ENCODE measurements at regions not wholly inside any gene's neighbourhood (a gene's known extent, or its start where the extent isn't known, plus 50 kb on each side); places are given as distances from the start of the nearest gene placed in this dataset.

- TF ChIP-seq, protein P1, sequence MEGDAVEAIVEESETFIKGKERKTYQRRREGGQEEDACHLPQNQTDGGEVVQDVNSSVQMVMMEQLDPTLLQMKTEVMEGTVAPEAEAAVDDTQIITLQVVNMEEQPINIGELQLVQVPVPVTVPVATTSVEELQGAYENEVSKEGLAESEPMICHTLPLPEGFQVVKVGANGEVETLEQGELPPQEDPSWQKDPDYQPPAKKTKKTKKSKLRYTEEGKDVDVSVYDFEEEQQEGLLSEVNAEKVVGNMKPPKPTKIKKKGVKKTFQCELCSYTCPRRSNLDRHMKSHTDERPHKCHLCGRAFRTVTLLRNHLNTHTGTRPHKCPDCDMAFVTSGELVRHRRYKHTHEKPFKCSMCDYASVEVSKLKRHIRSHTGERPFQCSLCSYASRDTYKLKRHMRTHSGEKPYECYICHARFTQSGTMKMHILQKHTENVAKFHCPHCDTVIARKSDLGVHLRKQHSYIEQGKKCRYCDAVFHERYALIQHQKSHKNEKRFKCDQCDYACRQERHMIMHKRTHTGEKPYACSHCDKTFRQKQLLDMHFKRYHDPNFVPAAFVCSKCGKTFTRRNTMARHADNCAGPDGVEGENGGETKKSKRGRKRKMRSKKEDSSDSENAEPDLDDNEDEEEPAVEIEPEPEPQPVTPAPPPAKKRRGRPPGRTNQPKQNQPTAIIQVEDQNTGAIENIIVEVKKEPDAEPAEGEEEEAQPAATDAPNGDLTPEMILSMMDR (conservative IDR thresholded peaks at IDR 0.05; ENCODE audit: low read depth, low read length) = no peak
- TF ChIP-seq EZH2 (IDR thresholded peaks at IDR 0.05; ENCODE audit: borderline replicate concordance, low read depth, low read length, poor library complexity, severe bottlenecking) = no peak
Measured at GRCh38 chr2:7133521-7133920, 216.3 kb downstream of the RNF144A start.
